ENCODE measurements at regions not wholly inside any gene's neighbourhood (a gene's known extent, or its start where the extent isn't known, plus 50 kb on each side); places are given as distances from the start of the nearest gene placed in this dataset.

DNA sequence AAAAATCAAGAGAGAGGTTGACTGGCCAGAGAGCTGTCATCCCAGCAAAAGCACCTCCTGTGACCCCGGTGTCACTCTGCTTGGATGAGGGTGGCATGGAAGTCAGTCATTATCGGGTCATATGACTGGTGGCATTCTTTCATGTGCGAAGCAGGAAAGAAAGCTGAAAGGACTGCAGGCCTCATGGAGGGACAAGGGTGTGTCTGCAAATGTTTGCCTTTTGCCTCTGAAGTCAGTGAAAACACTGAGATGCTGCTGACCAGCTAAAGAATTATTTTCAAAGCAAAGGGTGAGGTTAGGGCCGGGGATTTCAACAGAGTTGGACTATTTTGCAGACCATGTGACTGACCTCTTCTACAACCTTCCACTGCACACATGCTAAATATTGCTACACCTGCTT is 298.3 kb downstream of the CSNK1G3 start:
- TF ChIP-seq EP300 (IDR thresholded peaks at IDR 0.05; ENCODE audit: borderline replicate concordance in 1 of 2, low read depth in 1 of 2, low read length in 1 of 2), result no peak
- TF ChIP-seq, protein P1, sequence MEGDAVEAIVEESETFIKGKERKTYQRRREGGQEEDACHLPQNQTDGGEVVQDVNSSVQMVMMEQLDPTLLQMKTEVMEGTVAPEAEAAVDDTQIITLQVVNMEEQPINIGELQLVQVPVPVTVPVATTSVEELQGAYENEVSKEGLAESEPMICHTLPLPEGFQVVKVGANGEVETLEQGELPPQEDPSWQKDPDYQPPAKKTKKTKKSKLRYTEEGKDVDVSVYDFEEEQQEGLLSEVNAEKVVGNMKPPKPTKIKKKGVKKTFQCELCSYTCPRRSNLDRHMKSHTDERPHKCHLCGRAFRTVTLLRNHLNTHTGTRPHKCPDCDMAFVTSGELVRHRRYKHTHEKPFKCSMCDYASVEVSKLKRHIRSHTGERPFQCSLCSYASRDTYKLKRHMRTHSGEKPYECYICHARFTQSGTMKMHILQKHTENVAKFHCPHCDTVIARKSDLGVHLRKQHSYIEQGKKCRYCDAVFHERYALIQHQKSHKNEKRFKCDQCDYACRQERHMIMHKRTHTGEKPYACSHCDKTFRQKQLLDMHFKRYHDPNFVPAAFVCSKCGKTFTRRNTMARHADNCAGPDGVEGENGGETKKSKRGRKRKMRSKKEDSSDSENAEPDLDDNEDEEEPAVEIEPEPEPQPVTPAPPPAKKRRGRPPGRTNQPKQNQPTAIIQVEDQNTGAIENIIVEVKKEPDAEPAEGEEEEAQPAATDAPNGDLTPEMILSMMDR (IDR thresholded peaks at IDR 0.05), result no peak
- TF ChIP-seq, protein P2, sequence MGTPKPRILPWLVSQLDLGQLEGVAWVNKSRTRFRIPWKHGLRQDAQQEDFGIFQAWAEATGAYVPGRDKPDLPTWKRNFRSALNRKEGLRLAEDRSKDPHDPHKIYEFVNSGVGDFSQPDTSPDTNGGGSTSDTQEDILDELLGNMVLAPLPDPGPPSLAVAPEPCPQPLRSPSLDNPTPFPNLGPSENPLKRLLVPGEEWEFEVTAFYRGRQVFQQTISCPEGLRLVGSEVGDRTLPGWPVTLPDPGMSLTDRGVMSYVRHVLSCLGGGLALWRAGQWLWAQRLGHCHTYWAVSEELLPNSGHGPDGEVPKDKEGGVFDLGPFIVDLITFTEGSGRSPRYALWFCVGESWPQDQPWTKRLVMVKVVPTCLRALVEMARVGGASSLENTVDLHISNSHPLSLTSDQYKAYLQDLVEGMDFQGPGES (IDR thresholded peaks at IDR 0.05; ENCODE audit: low read depth, low read length), result no peak
- no peak for TF ChIP-seq TEAD4 (IDR thresholded peaks at IDR 0.05; ENCODE audit: borderline replicate concordance, insufficient read depth)
- TF ChIP-seq POLR2AphosphoS5 (IDR thresholded peaks at IDR 0.05; ENCODE audit: low read depth, low read length), result no peak
- no peak for TF ChIP-seq RAD21 (IDR thresholded peaks at IDR 0.05; ENCODE audit: low read length)
- TF ChIP-seq, protein P3, sequence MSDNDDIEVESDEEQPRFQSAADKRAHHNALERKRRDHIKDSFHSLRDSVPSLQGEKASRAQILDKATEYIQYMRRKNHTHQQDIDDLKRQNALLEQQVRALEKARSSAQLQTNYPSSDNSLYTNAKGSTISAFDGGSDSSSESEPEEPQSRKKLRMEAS (IDR thresholded peaks at IDR 0.05; ENCODE audit: low read depth), result no peak
- no peak for TF ChIP-seq SIN3A (IDR thresholded peaks at IDR 0.05; ENCODE audit: borderline replicate concordance, low read depth, low read length)
- TF ChIP-seq TCF12 (IDR thresholded peaks at IDR 0.05), result no peak

All from SK-N-SH (cell line).